Activated naive CD8-positive, alpha-beta T cell treated with anti-CD3 and anti-CD28 coated beads, Interleukin-2, amount 10 ng/mL, durations not matched to agents 7 days and 5 days (primary cell): ENCODE measurements at regions not wholly inside any gene's neighbourhood (a gene's known extent, or its start where the extent isn't known, plus 50 kb on each side); places are given as distances from the start of the nearest gene placed in this dataset.

Experiments used
- ATAC-seq: fragments of 150-1000 bp; cut with Tn5 transposase; one replicate; pipeline ENCODE4 v1.10.0; 2021; ENCODE audit warnings: low read depth, moderate library complexity
- POLR2A ChIA-PET: fragments of 350-600 bp; sonication (Branson Sonifier 250); formaldehyde crosslinking; loops from one replicate; lab custom pipeline; 2021; ENCODE audit warnings: antibody characterized with exemption; lab: Charles Lee
- DNase-seq: peaks from one replicate; pipeline ENCODE4 v3.0.0; 2021
- H3K27ac Mint-ChIP-seq: one replicate; pipeline ENCODE4 v1.8.0; 2022; ENCODE audit warnings: mild to moderate bottlenecking, mixed read lengths
- H3K27me3 Mint-ChIP-seq: one replicate; pipeline ENCODE4 v1.8.0; 2022; ENCODE audit warnings: mild to moderate bottlenecking, moderate library complexity, mixed read lengths
- H3K36me3 Mint-ChIP-seq: one replicate; pipeline ENCODE4 v1.8.0; 2021; ENCODE audit warnings: mild to moderate bottlenecking, mixed read lengths
- H3K4me1 Mint-ChIP-seq: one replicate; pipeline ENCODE4 v1.8.0; 2021; ENCODE audit warnings: mixed read lengths
- H3K4me3 Mint-ChIP-seq: one replicate; pipeline ENCODE4 v1.8.0; 2022; ENCODE audit warnings: mild to moderate bottlenecking, moderate library complexity, mixed read lengths
- H3K9me3 Mint-ChIP-seq: one replicate; pipeline ENCODE4 v1.8.0; 2021; ENCODE audit warnings: mixed read lengths

DNA sequence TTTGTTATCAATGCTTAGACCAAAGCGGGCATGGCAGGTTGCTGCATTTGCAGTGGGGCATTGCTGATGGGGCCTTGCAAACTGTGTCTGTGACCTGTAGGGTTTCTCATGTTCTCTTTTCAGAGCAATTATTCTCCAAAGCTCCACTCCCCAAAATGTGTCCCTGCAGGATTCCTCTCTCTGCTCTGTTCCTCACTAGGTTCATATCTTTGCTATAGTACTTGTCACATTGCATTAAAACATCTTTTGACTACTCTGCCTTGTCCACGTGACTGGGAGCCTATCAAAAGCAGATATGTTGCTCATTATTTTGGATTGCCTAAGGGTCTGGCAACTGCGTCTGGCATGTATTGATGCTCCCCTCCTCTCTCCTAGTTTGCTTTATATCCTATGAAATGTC is 177.7 kb upstream of the MID1 start:
- no peaks in the 10 kb centered on the region for H3K36me3 Mint-ChIP-seq
- H3K4me3 Mint-ChIP-seq = no peak overlapping the region
- no peak overlapping the region for H3K27ac Mint-ChIP-seq
- POLR2A ChIA-PET = no interaction called here
- ATAC-seq (no peak), DNase-seq (no peak)
- no peaks in the 10 kb centered on the region for H3K9me3 Mint-ChIP-seq
- H3K27me3 Mint-ChIP-seq = no peaks in the 10 kb centered on the region
- H3K4me1 Mint-ChIP-seq = no peaks in the 10 kb centered on the region

GRCh38 chrX:10800796-10801195 is 180.4 kb upstream of the MID1 start:
- Mint-ChIP-seq H3K36me3 (no peaks in the 10 kb centered on the region), H3K9me3 (no peaks in the 10 kb centered on the region), H3K4me3 (no peak overlapping the region), H3K4me1 (no peaks in the 10 kb centered on the region), H3K27me3 (no peaks in the 10 kb centered on the region), H3K27ac (no peak overlapping the region)
- no peak for ATAC-seq
- POLR2A ChIA-PET = no interaction called here
- no peak for DNase-seq

GRCh38 chrX:10811111-10811510 is 190.7 kb upstream of the MID1 start:
- POLR2A ChIA-PET = no interaction called here
- Mint-ChIP-seq H3K4me1 (no peaks in the 10 kb centered on the region), H3K27me3 (no peaks in the 10 kb centered on the region), H3K27ac (no peak overlapping the region), H3K4me3 (no peak overlapping the region), H3K36me3 (no peaks in the 10 kb centered on the region), H3K9me3 (no peaks in the 10 kb centered on the region)
- ATAC-seq = no peak
- DNase-seq = no peak

GRCh38 chrX:10813761-10814160 is 193.4 kb upstream of the MID1 start:
- Mint-ChIP-seq H3K27me3 (no peaks in the 10 kb centered on the region), H3K4me3 (no peak overlapping the region), H3K4me1 (no peaks in the 10 kb centered on the region), H3K36me3 (no peaks in the 10 kb centered on the region), H3K27ac (no peak overlapping the region), H3K9me3 (no peaks in the 10 kb centered on the region)
- ATAC-seq (no peak), DNase-seq (no peak)
- POLR2A ChIA-PET = no interaction called here

DNA sequence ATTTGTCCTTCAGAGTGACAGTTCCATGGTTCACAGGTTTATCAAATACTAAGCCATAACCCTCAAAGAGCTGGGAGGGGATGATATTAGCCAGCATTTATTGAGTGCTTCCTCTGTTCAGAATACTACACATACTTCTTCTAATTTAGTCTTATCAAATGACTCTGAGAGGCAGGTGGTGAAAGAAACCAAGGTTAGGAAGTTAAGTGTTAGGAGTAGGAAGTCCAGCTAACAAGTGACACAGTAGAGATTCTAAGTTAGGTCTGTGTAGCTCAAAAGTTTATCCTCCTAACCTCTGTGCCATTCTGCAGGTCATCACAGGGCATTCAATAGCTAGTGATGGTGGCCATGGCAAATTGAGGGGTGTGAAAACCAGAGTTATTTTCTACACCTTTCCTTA is 198.3 kb upstream of the MID1 start:
- no peaks in the 10 kb centered on the region for H3K27me3 Mint-ChIP-seq
- H3K4me3 Mint-ChIP-seq = no peak overlapping the region
- ATAC-seq (no peak), DNase-seq (no peak)
- no peaks in the 10 kb centered on the region for H3K36me3 Mint-ChIP-seq
- H3K9me3 Mint-ChIP-seq = no peaks in the 10 kb centered on the region
- no peak overlapping the region for H3K27ac Mint-ChIP-seq
- POLR2A ChIA-PET = no interaction called here
- H3K4me1 Mint-ChIP-seq = no peaks in the 10 kb centered on the region

DNA sequence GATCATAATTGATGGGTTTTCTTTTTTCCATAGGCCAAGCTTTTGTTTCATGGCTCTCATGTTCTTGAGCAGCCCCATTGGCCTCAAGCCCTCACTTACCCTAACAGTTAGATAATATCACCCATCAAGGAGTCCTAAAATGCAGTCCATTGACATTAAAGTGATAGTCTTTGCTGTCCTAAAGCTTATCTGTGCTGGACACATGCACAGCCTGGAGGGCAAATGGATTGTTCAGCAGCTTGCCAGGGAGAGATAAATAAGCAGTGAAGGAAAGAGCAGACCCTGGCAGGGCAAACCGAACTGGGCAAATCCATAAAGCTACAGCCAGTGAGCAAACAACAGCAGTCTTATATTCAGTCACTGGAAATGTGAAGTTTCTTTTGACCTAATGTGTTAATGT is 199.6 kb upstream of the MID1 start:
- ATAC-seq (no peak), DNase-seq (no peak)
- no peak overlapping the region for H3K27ac Mint-ChIP-seq
- no peaks in the 10 kb centered on the region for H3K9me3 Mint-ChIP-seq
- POLR2A ChIA-PET = no interaction called here
- no peaks in the 10 kb centered on the region for H3K4me1 Mint-ChIP-seq
- no peaks in the 10 kb centered on the region for H3K36me3 Mint-ChIP-seq
- no peak overlapping the region for H3K4me3 Mint-ChIP-seq
- no peaks in the 10 kb centered on the region for H3K27me3 Mint-ChIP-seq

DNA sequence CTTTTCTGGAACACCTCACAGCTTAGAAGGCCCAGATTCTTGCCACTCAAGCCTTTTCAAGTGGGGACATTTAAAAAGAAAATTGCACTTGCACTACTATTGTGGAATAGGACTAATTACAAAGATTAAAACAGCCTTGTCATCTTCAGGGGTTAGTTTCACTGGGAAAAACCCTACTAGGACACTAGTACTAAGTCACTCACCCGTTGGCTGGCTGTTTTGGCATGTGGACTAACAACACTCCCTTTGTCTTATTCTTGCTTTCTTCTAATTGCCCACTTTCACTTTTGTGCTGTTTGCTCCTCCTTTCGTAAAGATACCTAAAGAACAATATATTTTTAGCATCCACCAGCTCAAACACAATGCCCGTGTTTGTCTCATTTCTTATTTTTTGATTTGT is 200.9 kb upstream of the MID1 start:
- H3K4me1 Mint-ChIP-seq = no peaks in the 10 kb centered on the region
- no peak overlapping the region for H3K4me3 Mint-ChIP-seq
- H3K9me3 Mint-ChIP-seq = no peaks in the 10 kb centered on the region
- H3K27ac Mint-ChIP-seq = no peak overlapping the region
- H3K36me3 Mint-ChIP-seq = no peaks in the 10 kb centered on the region
- ATAC-seq = no peak
- H3K27me3 Mint-ChIP-seq = no peaks in the 10 kb centered on the region
- POLR2A ChIA-PET = no interaction called here
- DNase-seq = no peak

- no peak for ATAC-seq
- H3K27ac Mint-ChIP-seq = no peak overlapping the region
- H3K36me3 Mint-ChIP-seq = no peaks in the 10 kb centered on the region
- no peaks in the 10 kb centered on the region for H3K4me1 Mint-ChIP-seq
- no peak overlapping the region for H3K4me3 Mint-ChIP-seq
- POLR2A ChIA-PET = no interaction called here
- H3K27me3 Mint-ChIP-seq = no peaks in the 10 kb centered on the region
- no peak for DNase-seq
- H3K9me3 Mint-ChIP-seq = no peaks in the 10 kb centered on the region
These were observed 207.7 kb upstream of the MID1 start for GRCh38 chrX:10828036-10828435.

DNA sequence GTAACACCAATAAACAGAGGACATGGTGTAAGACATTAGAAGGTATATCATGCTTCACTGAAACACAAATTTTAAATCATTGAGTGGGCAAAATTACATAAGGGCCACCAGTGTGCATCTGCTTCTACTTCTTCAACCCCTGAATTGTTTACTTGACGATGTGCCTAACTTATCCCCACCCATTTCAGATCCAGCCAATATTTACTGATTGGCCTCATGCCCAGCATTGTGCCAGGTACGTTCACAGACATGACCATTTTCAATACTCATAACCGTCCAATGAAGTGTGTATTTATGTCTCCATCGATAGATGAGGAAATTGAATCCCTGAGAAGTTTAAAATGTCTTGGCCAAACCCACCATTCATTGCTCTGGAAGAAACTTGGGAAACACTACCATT is 208.3 kb upstream of the MID1 start:
- no peaks in the 10 kb centered on the region for H3K4me1 Mint-ChIP-seq
- no peaks in the 10 kb centered on the region for H3K27me3 Mint-ChIP-seq
- no peak overlapping the region for H3K4me3 Mint-ChIP-seq
- DNase-seq (no peak), ATAC-seq (no peak)
- H3K9me3 Mint-ChIP-seq = no peaks in the 10 kb centered on the region
- H3K36me3 Mint-ChIP-seq = no peaks in the 10 kb centered on the region
- POLR2A ChIA-PET = no interaction called here
- no peak overlapping the region for H3K27ac Mint-ChIP-seq

GRCh38 chrX:10831716-10832502 is 211.5 kb upstream of the MID1 start:
- no peaks in the 10 kb centered on the region for H3K4me1 Mint-ChIP-seq
- H3K4me3 Mint-ChIP-seq = no peak overlapping the region
- no peak overlapping the region for H3K27ac Mint-ChIP-seq
- no peaks in the 10 kb centered on the region for H3K36me3 Mint-ChIP-seq
- no peak for ATAC-seq
- no peaks in the 10 kb centered on the region for H3K9me3 Mint-ChIP-seq
- POLR2A ChIA-PET = no interaction called here
- no peaks in the 10 kb centered on the region for H3K27me3 Mint-ChIP-seq
- no peak for DNase-seq

DNA sequence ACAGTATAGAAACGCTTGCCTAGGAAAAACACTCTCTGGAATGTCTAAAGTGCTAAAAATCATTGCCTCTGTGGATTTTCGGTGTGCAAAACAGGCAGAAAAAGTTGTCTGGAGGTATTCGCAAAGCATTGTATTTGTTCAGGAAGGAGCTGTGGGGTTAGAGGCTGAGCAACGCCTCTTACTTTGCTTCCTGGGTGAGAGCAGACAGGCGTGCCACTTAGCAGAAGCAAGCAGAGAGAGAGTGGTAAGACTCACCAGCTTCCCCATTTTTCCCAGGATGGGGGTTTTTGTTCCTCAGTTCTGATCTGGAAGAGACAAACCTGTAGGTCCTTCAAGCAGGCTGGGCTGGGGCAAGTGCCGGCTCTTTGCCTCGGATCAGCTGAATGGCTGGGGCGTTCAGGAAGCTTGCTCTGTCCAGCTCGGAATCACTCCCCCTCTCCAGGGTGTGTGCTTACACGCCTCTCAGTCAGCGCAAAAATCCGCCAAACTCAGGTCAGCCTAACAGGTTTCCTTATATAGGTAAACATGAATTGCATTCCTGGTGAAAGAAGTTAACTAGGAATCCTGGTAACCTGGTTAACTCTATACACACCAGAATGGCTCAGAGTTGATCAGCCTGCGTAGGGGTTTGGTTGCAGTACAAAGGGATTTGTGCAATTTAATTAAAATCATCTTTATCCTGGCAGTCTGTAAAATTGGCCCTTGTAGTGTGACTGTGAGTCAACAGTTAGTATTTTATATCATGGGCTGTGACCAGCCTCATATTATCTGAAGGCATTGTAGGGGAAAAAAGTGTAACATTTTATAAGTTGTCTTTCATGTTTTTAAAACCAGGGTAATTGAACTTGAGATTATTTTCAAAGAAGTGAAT is 213.1 kb upstream of the MID1 start:
- H3K9me3 Mint-ChIP-seq = no peaks in the 10 kb centered on the region
- DNase-seq (no peak), ATAC-seq (no peak)
- H3K4me3 Mint-ChIP-seq = no peak overlapping the region
- H3K27ac Mint-ChIP-seq = no peak overlapping the region
- no peaks in the 10 kb centered on the region for H3K27me3 Mint-ChIP-seq
- H3K4me1 Mint-ChIP-seq = no peaks in the 10 kb centered on the region
- H3K36me3 Mint-ChIP-seq = no peaks in the 10 kb centered on the region
- POLR2A ChIA-PET = no interaction called here

GRCh38 chrX:10841579-10841978 is 221.2 kb upstream of the MID1 start:
- H3K4me1 Mint-ChIP-seq = no peaks in the 10 kb centered on the region
- H3K27ac Mint-ChIP-seq = no peak overlapping the region
- ATAC-seq = no peak
- H3K27me3 Mint-ChIP-seq = no peaks in the 10 kb centered on the region
- DNase-seq = no peak
- POLR2A ChIA-PET = no interaction called here
- no peaks in the 10 kb centered on the region for H3K36me3 Mint-ChIP-seq
- H3K9me3 Mint-ChIP-seq = no peaks in the 10 kb centered on the region
- no peak overlapping the region for H3K4me3 Mint-ChIP-seq

GRCh38 chrX:10842646-10843045 is 222.3 kb upstream of the MID1 start:
- H3K27ac Mint-ChIP-seq = no peak overlapping the region
- H3K4me1 Mint-ChIP-seq = no peaks in the 10 kb centered on the region
- H3K36me3 Mint-ChIP-seq = no peaks in the 10 kb centered on the region
- POLR2A ChIA-PET = no interaction called here
- no peaks in the 10 kb centered on the region for H3K9me3 Mint-ChIP-seq
- DNase-seq (no peak), ATAC-seq (no peak)
- H3K4me3 Mint-ChIP-seq = no peak overlapping the region
- no peaks in the 10 kb centered on the region for H3K27me3 Mint-ChIP-seq

GRCh38 chrX:10847333-10847732 is 226.9 kb upstream of the MID1 start:
- H3K4me3 Mint-ChIP-seq = no peak overlapping the region
- POLR2A ChIA-PET = no interaction called here
- no peaks in the 10 kb centered on the region for H3K9me3 Mint-ChIP-seq
- no peak overlapping the region for H3K27ac Mint-ChIP-seq
- no peak for DNase-seq
- no peaks in the 10 kb centered on the region for H3K27me3 Mint-ChIP-seq
- H3K4me1 Mint-ChIP-seq = no peaks in the 10 kb centered on the region
- no peaks in the 10 kb centered on the region for H3K36me3 Mint-ChIP-seq
- no peak for ATAC-seq
